ENCODE measurements at regions not wholly inside any gene's neighbourhood (a gene's known extent, or its start where the extent isn't known, plus 50 kb on each side); places are given as distances from the start of the nearest gene placed in this dataset.

- Histone ChIP-seq H3K9me2 (replicated peaks; ENCODE audit: low read length) (no peaks in the 10 kb centered on the region), H3K4me2 (ENCODE audit: low read length) (no peak overlapping the region), H3K9me3 (ENCODE audit: low read length) (no peaks in the 10 kb centered on the region), H3K27me3 (ENCODE audit: low read length) (peaks cover 67% of the 10 kb centered on the region), H3K79me2 (ENCODE audit: low read length) (no peaks in the 10 kb centered on the region), H2AFZ (ENCODE audit: low read length) (no peak overlapping the region), H3K27ac (ENCODE audit: low read length) (no peak overlapping the region), H3K9ac (ENCODE audit: low read length) (no peak overlapping the region), H3F3A (ENCODE audit: low read length, unreplicated experiment) (no peaks in the 10 kb centered on the region), H4K20me1 (ENCODE audit: low read length) (no peaks in the 10 kb centered on the region), H3K36me3 (ENCODE audit: low read depth, low read length) (no peaks in the 10 kb centered on the region), H3K4me3 (ENCODE audit: low read length) (no peak overlapping the region), H3K4me1 (ENCODE audit: insufficient read depth, low read length) (no peaks in the 10 kb centered on the region)
- ChIA-PET CTCF (no interaction called here), POLR2A (ENCODE audit: unreplicated experiment) (no interaction called here)
- DNase-seq = no peak
- ATAC-seq = no peak
- TF ChIP-seq EZH2phosphoT487 (IDR thresholded peaks at IDR 0.05; ENCODE audit: borderline replicate concordance, low read length) (no peak), CTCF (conservative IDR thresholded peaks at IDR 0.05; ENCODE audit: low read depth, low read length) (no peak), EZH2 (IDR thresholded peaks at IDR 0.05; ENCODE audit: low read length, unreplicated experiment) (no peak)
- intact Hi-C loops (cut with micrococcal nuclease) = no loop called here
- BruUV-seq (replicated peaks) = no TSS peak
Measured at GRCh38 chr5:2201011-2201410, 318.3 kb upstream of the IRX4 start.

GRCh38 chr5:2200261-2200950 lies 317.7 kb upstream of the IRX4 start:
- no peak overlapping the region for H3K9ac ChIP-seq (ENCODE audit: low read length)
- no peak for ATAC-seq
- no peak overlapping the region for H3K4me2 ChIP-seq (ENCODE audit: low read length)
- no peak for TF ChIP-seq EZH2phosphoT487 (IDR thresholded peaks at IDR 0.05; ENCODE audit: borderline replicate concordance, low read length)
- no peak for TF ChIP-seq CTCF (conservative IDR thresholded peaks at IDR 0.05; ENCODE audit: low read depth, low read length)
- TF ChIP-seq EZH2 (IDR thresholded peaks at IDR 0.05; ENCODE audit: low read length, unreplicated experiment) = no peak
- no peaks in the 10 kb centered on the region for H3K9me3 ChIP-seq (ENCODE audit: low read length)
- no peak overlapping the region for H2AFZ ChIP-seq (ENCODE audit: low read length)
- H3K4me1 ChIP-seq (ENCODE audit: insufficient read depth, low read length) = no peaks in the 10 kb centered on the region
- H3F3A ChIP-seq (ENCODE audit: low read length, unreplicated experiment) = no peaks in the 10 kb centered on the region
- ChIA-PET POLR2A (ENCODE audit: unreplicated experiment) (no interaction called here), CTCF (no interaction called here)
- intact Hi-C loops (cut with micrococcal nuclease) = no loop called here
- H3K9me2 ChIP-seq (replicated peaks; ENCODE audit: low read length) = no peaks in the 10 kb centered on the region
- no peak overlapping the region for H3K27ac ChIP-seq (ENCODE audit: low read length)
- H3K4me3 ChIP-seq (ENCODE audit: low read length) = no peak overlapping the region
- no peaks in the 10 kb centered on the region for H4K20me1 ChIP-seq (ENCODE audit: low read length)
- H3K27me3 ChIP-seq (ENCODE audit: low read length) = peaks cover 67% of the 10 kb centered on the region
- H3K79me2 ChIP-seq (ENCODE audit: low read length) = no peaks in the 10 kb centered on the region
- DNase-seq = no peak
- H3K36me3 ChIP-seq (ENCODE audit: low read depth, low read length) = no peaks in the 10 kb centered on the region
- BruUV-seq (replicated peaks) = no TSS peak

DNA sequence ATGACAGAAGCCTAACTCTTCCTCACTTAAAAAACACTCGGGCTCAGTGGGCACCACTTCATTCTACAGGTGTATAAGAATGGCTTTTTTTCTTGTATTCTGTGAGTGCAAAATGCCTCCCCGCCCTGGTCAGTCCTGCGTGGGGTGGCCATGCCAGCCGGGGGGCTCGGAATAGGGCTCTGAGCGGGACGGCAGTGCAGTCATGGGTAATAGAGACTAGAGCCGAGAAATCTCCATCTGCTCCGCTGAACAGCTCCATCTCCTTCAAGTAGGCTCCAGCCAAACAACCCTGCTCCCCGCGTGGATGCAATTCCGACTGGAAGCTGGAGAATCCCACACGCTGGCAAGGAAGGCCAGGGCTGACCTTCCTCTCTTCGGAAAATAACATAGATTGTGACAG lies 317.0 kb upstream of the IRX4 start:
- Histone ChIP-seq H3K9me2 (replicated peaks; ENCODE audit: low read length) (no peaks in the 10 kb centered on the region), H3K4me2 (ENCODE audit: low read length) (no peak overlapping the region), H3K4me1 (ENCODE audit: insufficient read depth, low read length) (no peaks in the 10 kb centered on the region), H3K9me3 (ENCODE audit: low read length) (no peaks in the 10 kb centered on the region), H3F3A (ENCODE audit: low read length, unreplicated experiment) (no peaks in the 10 kb centered on the region), H4K20me1 (ENCODE audit: low read length) (no peaks in the 10 kb centered on the region), H3K27ac (ENCODE audit: low read length) (no peak overlapping the region), H3K36me3 (ENCODE audit: low read depth, low read length) (no peaks in the 10 kb centered on the region), H3K27me3 (ENCODE audit: low read length) (peaks cover 67% of the 10 kb centered on the region), H3K79me2 (ENCODE audit: low read length) (no peaks in the 10 kb centered on the region), H3K4me3 (ENCODE audit: low read length) (no peak overlapping the region), H2AFZ (ENCODE audit: low read length) (no peak overlapping the region), H3K9ac (ENCODE audit: low read length) (no peak overlapping the region)
- no TSS peak for BruUV-seq (replicated peaks)
- intact Hi-C loops (cut with micrococcal nuclease) = no loop called here
- TF ChIP-seq EZH2 (IDR thresholded peaks at IDR 0.05; ENCODE audit: low read length, unreplicated experiment) (no peak), EZH2phosphoT487 (IDR thresholded peaks at IDR 0.05; ENCODE audit: borderline replicate concordance, low read length) (no peak), CTCF (conservative IDR thresholded peaks at IDR 0.05; ENCODE audit: low read depth, low read length) (no peak)
- CTCF ChIA-PET = no interaction called here
- POLR2A ChIA-PET (ENCODE audit: unreplicated experiment) = no interaction called here
- ATAC-seq (no peak), DNase-seq (no peak)
